ENCODE measurements at regions not wholly inside any gene's neighbourhood (a gene's known extent, or its start where the extent isn't known, plus 50 kb on each side); places are given as distances from the start of the nearest gene placed in this dataset.
A peak's percentile ranks its signal among the peaks of the same experiment; 100 is the strongest.

DNA sequence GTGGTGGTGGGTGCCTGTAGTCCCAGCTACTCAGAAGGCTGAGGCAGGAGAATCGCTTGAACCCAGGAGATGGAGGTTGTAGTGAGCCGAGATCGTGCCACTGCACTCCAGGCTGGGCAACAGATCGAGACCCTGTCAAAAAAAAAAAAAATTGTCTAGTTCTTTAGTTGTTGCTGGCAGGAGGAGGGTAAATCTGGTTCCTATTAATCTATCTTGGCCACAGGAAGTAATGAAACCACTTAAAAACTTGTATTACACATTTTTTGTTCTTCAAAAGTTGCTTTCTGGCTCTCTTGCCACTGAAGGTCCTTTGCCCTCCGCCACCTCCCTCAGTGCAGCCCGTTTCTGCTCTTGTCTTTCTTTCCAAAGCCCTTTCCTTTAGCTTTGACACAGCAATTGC lies 102.9 kb upstream of the ARSJ start:
- POLR2A ChIA-PET (ENCODE audit: low non-redundant PET): no interaction called here
- peaks cover 3% of the 10 kb centered on the region for H3K4me1 ChIP-seq (ENCODE audit: insufficient read depth, low read length, poor library complexity, severe bottlenecking)
- no TSS peak for BruUV-seq (replicated peaks)

GRCh38 chr4:114085611-114086345 lies 106.3 kb upstream of the ARSJ start:
- POLR2A ChIA-PET (ENCODE audit: low non-redundant PET): no interaction called here
- CTCF ChIA-PET: no interaction called here
- Histone ChIP-seq H3K36me3 (ENCODE audit: insufficient read depth, low read length, poor library complexity, severe bottlenecking) (no peaks in the 10 kb centered on the region), H3K4me3 (ENCODE audit: low read depth, low read length, poor library complexity, severe bottlenecking) (no peak overlapping the region), H3K4me1 (ENCODE audit: insufficient read depth, low read length, poor library complexity, severe bottlenecking) (no peaks in the 10 kb centered on the region), H3K27me3 (replicated peaks; ENCODE audit: insufficient read depth, low read depth, low read length, poor library complexity) (no peaks in the 10 kb centered on the region), H3K27ac (ENCODE audit: low read depth, low read length, poor library complexity, severe bottlenecking) (no peak overlapping the region), H3K9me3 (ENCODE audit: low read depth, low read length, poor library complexity, severe bottlenecking) (no peaks in the 10 kb centered on the region)
- no peak for DNase-seq (ENCODE audit: low spot score)
- intact Hi-C loops (cut with micrococcal nuclease; ENCODE audit: unreplicated experiment): no loop called here
- no peak for TF ChIP-seq EZH2 (IDR thresholded peaks at IDR 0.05; ENCODE audit: borderline replicate concordance, low read depth, low read length, poor library complexity, severe bottlenecking)
- TF ChIP-seq, protein P1, sequence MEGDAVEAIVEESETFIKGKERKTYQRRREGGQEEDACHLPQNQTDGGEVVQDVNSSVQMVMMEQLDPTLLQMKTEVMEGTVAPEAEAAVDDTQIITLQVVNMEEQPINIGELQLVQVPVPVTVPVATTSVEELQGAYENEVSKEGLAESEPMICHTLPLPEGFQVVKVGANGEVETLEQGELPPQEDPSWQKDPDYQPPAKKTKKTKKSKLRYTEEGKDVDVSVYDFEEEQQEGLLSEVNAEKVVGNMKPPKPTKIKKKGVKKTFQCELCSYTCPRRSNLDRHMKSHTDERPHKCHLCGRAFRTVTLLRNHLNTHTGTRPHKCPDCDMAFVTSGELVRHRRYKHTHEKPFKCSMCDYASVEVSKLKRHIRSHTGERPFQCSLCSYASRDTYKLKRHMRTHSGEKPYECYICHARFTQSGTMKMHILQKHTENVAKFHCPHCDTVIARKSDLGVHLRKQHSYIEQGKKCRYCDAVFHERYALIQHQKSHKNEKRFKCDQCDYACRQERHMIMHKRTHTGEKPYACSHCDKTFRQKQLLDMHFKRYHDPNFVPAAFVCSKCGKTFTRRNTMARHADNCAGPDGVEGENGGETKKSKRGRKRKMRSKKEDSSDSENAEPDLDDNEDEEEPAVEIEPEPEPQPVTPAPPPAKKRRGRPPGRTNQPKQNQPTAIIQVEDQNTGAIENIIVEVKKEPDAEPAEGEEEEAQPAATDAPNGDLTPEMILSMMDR (conservative IDR thresholded peaks at IDR 0.05; ENCODE audit: low read depth, low read length): no peak
- no TSS peak for BruUV-seq (replicated peaks)

More for the DNA sequence above, 102.9 kb upstream of the ARSJ start:
- TF ChIP-seq EZH2 (IDR thresholded peaks at IDR 0.05; ENCODE audit: borderline replicate concordance, low read depth, low read length, poor library complexity, severe bottlenecking): no peak
- CTCF ChIA-PET: no interaction called here
- no peaks in the 10 kb centered on the region for H3K27me3 ChIP-seq (replicated peaks; ENCODE audit: insufficient read depth, low read depth, low read length, poor library complexity)
- intact Hi-C loops (cut with micrococcal nuclease; ENCODE audit: unreplicated experiment): no loop called here
- no peak overlapping the region for H3K27ac ChIP-seq (ENCODE audit: low read depth, low read length, poor library complexity, severe bottlenecking)
- no peaks in the 10 kb centered on the region for H3K36me3 ChIP-seq (ENCODE audit: insufficient read depth, low read length, poor library complexity, severe bottlenecking)
- no peak for DNase-seq (ENCODE audit: low spot score)
- H3K9me3 ChIP-seq (ENCODE audit: low read depth, low read length, poor library complexity, severe bottlenecking): no peaks in the 10 kb centered on the region
- no peak overlapping the region for H3K4me3 ChIP-seq (ENCODE audit: low read depth, low read length, poor library complexity, severe bottlenecking)

GRCh38 chr4:114087596-114088230 lies 108.3 kb upstream of the ARSJ start:
- CTCF ChIA-PET: no interaction called here
- TF ChIP-seq, protein P1 (conservative IDR thresholded peaks at IDR 0.05; ENCODE audit: low read depth, low read length): no peak
- no peak for TF ChIP-seq EZH2 (IDR thresholded peaks at IDR 0.05; ENCODE audit: borderline replicate concordance, low read depth, low read length, poor library complexity, severe bottlenecking)
- POLR2A ChIA-PET (ENCODE audit: low non-redundant PET): no interaction called here

More at GRCh38 chr4:114087596-114088230, 108.3 kb upstream of the ARSJ start:
- H3K27me3 ChIP-seq (replicated peaks; ENCODE audit: insufficient read depth, low read depth, low read length, poor library complexity): no peaks in the 10 kb centered on the region
- BruUV-seq (replicated peaks): no TSS peak
- no peak overlapping the region for H3K4me3 ChIP-seq (ENCODE audit: low read depth, low read length, poor library complexity, severe bottlenecking)
- H3K36me3 ChIP-seq (ENCODE audit: insufficient read depth, low read length, poor library complexity, severe bottlenecking): no peaks in the 10 kb centered on the region
- intact Hi-C loops (cut with micrococcal nuclease; ENCODE audit: unreplicated experiment): no loop called here
- H3K27ac ChIP-seq (ENCODE audit: low read depth, low read length, poor library complexity, severe bottlenecking): no peak overlapping the region
- H3K9me3 ChIP-seq (ENCODE audit: low read depth, low read length, poor library complexity, severe bottlenecking): no peaks in the 10 kb centered on the region
- peak; percentile 24 for DNase-seq (ENCODE audit: low spot score)
- H3K4me1 ChIP-seq (ENCODE audit: insufficient read depth, low read length, poor library complexity, severe bottlenecking): no peaks in the 10 kb centered on the region
